ENCODE measurements at regions not wholly inside any gene's neighbourhood (a gene's known extent, or its start where the extent isn't known, plus 50 kb on each side); places are given as distances from the start of the nearest gene placed in this dataset.

GRCh38 chr5:106728208-106728607 lies 942.5 kb downstream of the EFNA5 start:
- Histone ChIP-seq H3K9me3 (ENCODE audit: insufficient read depth, low read depth, low read length) (peaks cover 10% of the 10 kb centered on the region; the same call in 1 of the 2 replicates), H3K4me3 (ENCODE audit: low read length) (no peak overlapping the region), H3K27me3 (ENCODE audit: insufficient read depth, low read length) (no peaks in the 10 kb centered on the region), H3K9ac (ENCODE audit: low read depth, low read length) (no peak overlapping the region), H3K4me1 (ENCODE audit: insufficient read depth, low read length) (no peaks in the 10 kb centered on the region), H3K27ac (ENCODE audit: low read length) (no peak overlapping the region), H3K36me3 (ENCODE audit: insufficient read depth, low read depth, low read length) (no peaks in the 10 kb centered on the region)

- peaks cover under 1% of the 10 kb centered on the region; the same call in 1 of the 2 replicates for H3K9me3 ChIP-seq (ENCODE audit: insufficient read depth, low read depth, low read length)
- H3K9ac ChIP-seq (ENCODE audit: low read depth, low read length) = no peak overlapping the region
- H3K27ac ChIP-seq (ENCODE audit: low read length) = no peak overlapping the region
- no peaks in the 10 kb centered on the region for H3K36me3 ChIP-seq (ENCODE audit: insufficient read depth, low read depth, low read length)
- no peaks in the 10 kb centered on the region for H3K27me3 ChIP-seq (ENCODE audit: insufficient read depth, low read length)
- no peaks in the 10 kb centered on the region for H3K4me1 ChIP-seq (ENCODE audit: insufficient read depth, low read length)
- no peak overlapping the region for H3K4me3 ChIP-seq (ENCODE audit: low read length)
Measured at GRCh38 chr5:106727071-106727470, 943.7 kb downstream of the EFNA5 start.

GRCh38 chr5:106720367-106720766 lies 950.4 kb downstream of the EFNA5 start:
- Histone ChIP-seq H3K9me3 (ENCODE audit: insufficient read depth, low read depth, low read length) (no peaks in the 10 kb centered on the region), H3K9ac (ENCODE audit: low read depth, low read length) (no peak overlapping the region), H3K36me3 (ENCODE audit: insufficient read depth, low read depth, low read length) (no peaks in the 10 kb centered on the region), H3K27me3 (ENCODE audit: insufficient read depth, low read length) (no peaks in the 10 kb centered on the region), H3K27ac (ENCODE audit: low read length) (no peak overlapping the region), H3K4me1 (ENCODE audit: insufficient read depth, low read length) (no peaks in the 10 kb centered on the region), H3K4me3 (ENCODE audit: low read length) (no peak overlapping the region)

GRCh38 chr5:106699796-106700195 lies 970.9 kb downstream of the EFNA5 start:
- Histone ChIP-seq H3K27ac (ENCODE audit: low read length) (no peak overlapping the region), H3K36me3 (ENCODE audit: insufficient read depth, low read depth, low read length) (no peaks in the 10 kb centered on the region), H3K9me3 (ENCODE audit: insufficient read depth, low read depth, low read length) (no peaks in the 10 kb centered on the region), H3K9ac (ENCODE audit: low read depth, low read length) (no peak overlapping the region), H3K4me1 (ENCODE audit: insufficient read depth, low read length) (no peaks in the 10 kb centered on the region; the same call in 1 of the 2 replicates), H3K27me3 (ENCODE audit: insufficient read depth, low read length) (no peaks in the 10 kb centered on the region), H3K4me3 (ENCODE audit: low read length) (no peak overlapping the region)

GRCh38 chr5:106699198-106699597 lies 971.5 kb downstream of the EFNA5 start:
- no peaks in the 10 kb centered on the region for H3K9me3 ChIP-seq (ENCODE audit: insufficient read depth, low read depth, low read length)
- H3K4me3 ChIP-seq (ENCODE audit: low read length) = no peak overlapping the region
- no peak overlapping the region for H3K9ac ChIP-seq (ENCODE audit: low read depth, low read length)
- H3K36me3 ChIP-seq (ENCODE audit: insufficient read depth, low read depth, low read length) = no peaks in the 10 kb centered on the region
- no peaks in the 10 kb centered on the region for H3K27me3 ChIP-seq (ENCODE audit: insufficient read depth, low read length)
- no peaks in the 10 kb centered on the region; the same call in 1 of the 2 replicates for H3K4me1 ChIP-seq (ENCODE audit: insufficient read depth, low read length)
- no peak overlapping the region for H3K27ac ChIP-seq (ENCODE audit: low read length)

GRCh38 chr5:106698169-106698568 lies 972.6 kb downstream of the EFNA5 start:
- Histone ChIP-seq H3K27me3 (ENCODE audit: insufficient read depth, low read length) (no peaks in the 10 kb centered on the region), H3K4me3 (ENCODE audit: low read length) (no peak overlapping the region), H3K4me1 (ENCODE audit: insufficient read depth, low read length) (no peaks in the 10 kb centered on the region; the same call in 1 of the 2 replicates), H3K9ac (ENCODE audit: low read depth, low read length) (no peak overlapping the region), H3K9me3 (ENCODE audit: insufficient read depth, low read depth, low read length) (no peaks in the 10 kb centered on the region), H3K27ac (ENCODE audit: low read length) (no peak overlapping the region), H3K36me3 (ENCODE audit: insufficient read depth, low read depth, low read length) (no peaks in the 10 kb centered on the region)

GRCh38 chr5:106691701-106692100 lies 979.0 kb downstream of the EFNA5 start:
- no peaks in the 10 kb centered on the region for H3K36me3 ChIP-seq (ENCODE audit: insufficient read depth, low read depth, low read length)
- no peaks in the 10 kb centered on the region for H3K4me1 ChIP-seq (ENCODE audit: insufficient read depth, low read length)
- no peaks in the 10 kb centered on the region for H3K9me3 ChIP-seq (ENCODE audit: insufficient read depth, low read depth, low read length)
- H3K9ac ChIP-seq (ENCODE audit: low read depth, low read length) = no peak overlapping the region
- H3K27ac ChIP-seq (ENCODE audit: low read length) = no peak overlapping the region
- no peak overlapping the region for H3K4me3 ChIP-seq (ENCODE audit: low read length)
- H3K27me3 ChIP-seq (ENCODE audit: insufficient read depth, low read length) = no peaks in the 10 kb centered on the region

GRCh38 chr5:106690585-106690984 lies 980.2 kb downstream of the EFNA5 start:
- Histone ChIP-seq H3K27me3 (ENCODE audit: insufficient read depth, low read length) (no peaks in the 10 kb centered on the region), H3K9me3 (ENCODE audit: insufficient read depth, low read depth, low read length) (no peaks in the 10 kb centered on the region), H3K9ac (ENCODE audit: low read depth, low read length) (no peak overlapping the region), H3K36me3 (ENCODE audit: insufficient read depth, low read depth, low read length) (no peaks in the 10 kb centered on the region), H3K4me1 (ENCODE audit: insufficient read depth, low read length) (no peaks in the 10 kb centered on the region), H3K27ac (ENCODE audit: low read length) (no peak overlapping the region), H3K4me3 (ENCODE audit: low read length) (no peak overlapping the region)

GRCh38 chr5:106680330-106680729 lies 990.4 kb downstream of the EFNA5 start:
- no peaks in the 10 kb centered on the region for H3K36me3 ChIP-seq (ENCODE audit: insufficient read depth, low read depth, low read length)
- H3K9me3 ChIP-seq (ENCODE audit: insufficient read depth, low read depth, low read length) = no peaks in the 10 kb centered on the region
- H3K4me3 ChIP-seq (ENCODE audit: low read length) = no peak overlapping the region
- no peak overlapping the region for H3K9ac ChIP-seq (ENCODE audit: low read depth, low read length)
- no peaks in the 10 kb centered on the region for H3K27me3 ChIP-seq (ENCODE audit: insufficient read depth, low read length)
- H3K27ac ChIP-seq (ENCODE audit: low read length) = no peak overlapping the region
- no peaks in the 10 kb centered on the region for H3K4me1 ChIP-seq (ENCODE audit: insufficient read depth, low read length)

GRCh38 chr5:106677057-106677456 lies 993.7 kb downstream of the EFNA5 start:
- no peaks in the 10 kb centered on the region for H3K9me3 ChIP-seq (ENCODE audit: insufficient read depth, low read depth, low read length)
- H3K27me3 ChIP-seq (ENCODE audit: insufficient read depth, low read length) = no peaks in the 10 kb centered on the region
- H3K4me3 ChIP-seq (ENCODE audit: low read length) = no peak overlapping the region
- no peak overlapping the region for H3K9ac ChIP-seq (ENCODE audit: low read depth, low read length)
- H3K4me1 ChIP-seq (ENCODE audit: insufficient read depth, low read length) = no peaks in the 10 kb centered on the region
- no peak overlapping the region for H3K27ac ChIP-seq (ENCODE audit: low read length)
- H3K36me3 ChIP-seq (ENCODE audit: insufficient read depth, low read depth, low read length) = no peaks in the 10 kb centered on the region

GRCh38 chr5:106675687-106676086 lies 995.0 kb downstream of the EFNA5 start:
- H3K36me3 ChIP-seq (ENCODE audit: insufficient read depth, low read depth, low read length) = no peaks in the 10 kb centered on the region
- no peak overlapping the region for H3K4me3 ChIP-seq (ENCODE audit: low read length)
- no peak overlapping the region for H3K27ac ChIP-seq (ENCODE audit: low read length)
- H3K27me3 ChIP-seq (ENCODE audit: insufficient read depth, low read length) = no peaks in the 10 kb centered on the region
- no peaks in the 10 kb centered on the region for H3K4me1 ChIP-seq (ENCODE audit: insufficient read depth, low read length)
- no peak overlapping the region for H3K9ac ChIP-seq (ENCODE audit: low read depth, low read length)
- H3K9me3 ChIP-seq (ENCODE audit: insufficient read depth, low read depth, low read length) = no peaks in the 10 kb centered on the region

GRCh38 chr5:106673941-106674340 lies 996.8 kb downstream of the EFNA5 start:
- no peak overlapping the region for H3K27ac ChIP-seq (ENCODE audit: low read length)
- no peaks in the 10 kb centered on the region for H3K36me3 ChIP-seq (ENCODE audit: insufficient read depth, low read depth, low read length)
- no peak overlapping the region for H3K9ac ChIP-seq (ENCODE audit: low read depth, low read length)
- H3K4me3 ChIP-seq (ENCODE audit: low read length) = no peak overlapping the region
- no peaks in the 10 kb centered on the region for H3K9me3 ChIP-seq (ENCODE audit: insufficient read depth, low read depth, low read length)
- H3K27me3 ChIP-seq (ENCODE audit: insufficient read depth, low read length) = no peaks in the 10 kb centered on the region
- H3K4me1 ChIP-seq (ENCODE audit: insufficient read depth, low read length) = no peaks in the 10 kb centered on the region

GRCh38 chr5:106661866-106662265 lies 1008.9 kb downstream of the EFNA5 start:
- no peaks in the 10 kb centered on the region for H3K4me1 ChIP-seq (ENCODE audit: insufficient read depth, low read length)
- H3K36me3 ChIP-seq (ENCODE audit: insufficient read depth, low read depth, low read length) = no peaks in the 10 kb centered on the region
- H3K4me3 ChIP-seq (ENCODE audit: low read length) = no peak overlapping the region
- no peaks in the 10 kb centered on the region for H3K9me3 ChIP-seq (ENCODE audit: insufficient read depth, low read depth, low read length)
- no peaks in the 10 kb centered on the region for H3K27me3 ChIP-seq (ENCODE audit: insufficient read depth, low read length)
- H3K27ac ChIP-seq (ENCODE audit: low read length) = no peak overlapping the region
- no peak overlapping the region for H3K9ac ChIP-seq (ENCODE audit: low read depth, low read length)

All from iPS-20b (cell line).